ENCODE measurements at regions not wholly inside any gene's neighbourhood (a gene's known extent, or its start where the extent isn't known, plus 50 kb on each side); places are given as distances from the start of the nearest gene placed in this dataset.

DNA sequence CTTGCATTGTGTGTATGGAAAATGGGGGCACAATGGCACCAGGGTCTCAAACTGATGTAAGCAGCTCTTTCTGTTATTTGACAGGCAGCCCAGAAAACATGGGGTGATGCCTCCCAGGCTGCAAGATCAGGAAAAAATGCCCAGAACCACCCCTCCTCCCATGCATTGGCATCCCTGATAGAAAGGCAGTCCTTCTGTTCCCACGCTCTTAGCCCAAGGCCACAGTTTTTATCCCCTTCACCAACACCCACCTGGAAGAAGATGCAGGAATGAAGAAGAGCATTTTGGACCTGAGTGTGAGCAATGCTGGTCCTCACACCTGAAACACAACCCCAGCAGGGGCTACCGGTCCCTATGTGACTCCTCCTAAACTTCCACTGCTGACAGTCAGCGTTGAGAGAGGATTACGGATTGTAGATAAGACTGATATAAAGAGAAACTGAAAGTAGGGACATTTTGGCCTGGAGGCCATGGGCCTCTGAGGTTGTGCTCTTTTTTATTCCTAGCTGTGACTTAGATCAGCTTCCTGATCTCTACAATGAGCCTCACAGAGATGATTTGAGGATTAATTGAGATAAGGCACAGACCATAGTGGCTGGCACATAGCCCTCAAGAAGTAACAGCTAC is 386.0 kb upstream of the ATP5MC3 start:
- TF ChIP-seq ZFP3 (CRISPR knock-in tag; IDR thresholded peaks at IDR 0.05): no peak
- no peak for TF ChIP-seq RARB (CRISPR knock-in tag; IDR thresholded peaks at IDR 0.05)
- no peak for TF ChIP-seq OSR1 (CRISPR knock-in tag; IDR thresholded peaks at IDR 0.05)
- TF ChIP-seq ZFP30 (CRISPR knock-in tag; IDR thresholded peaks at IDR 0.05): no peak
- TF ChIP-seq ZC3H10 (CRISPR knock-in tag; IDR thresholded peaks at IDR 0.05): no peak
- no peak for TF ChIP-seq ZNF8 (CRISPR knock-in tag; IDR thresholded peaks at IDR 0.05)
